ENCODE measurements at regions not wholly inside any gene's neighbourhood (a gene's known extent, or its start where the extent isn't known, plus 50 kb on each side); places are given as distances from the start of the nearest gene placed in this dataset.

- DNase-seq (ENCODE audit: insufficient read length, low spot score), result no peak
- FAIRE-seq, result no peak
- no peak for TF ChIP-seq POLR2A (IDR thresholded peaks at IDR 0.05; ENCODE audit: low read depth, low read length)
Observed at GRCh38 chr3:110031975-110032374, 694.6 kb upstream of the DPPA4 start.

GRCh38 chr3:110059431-110059830 is 722.1 kb upstream of the DPPA4 start:
- TF ChIP-seq POLR2A (IDR thresholded peaks at IDR 0.05; ENCODE audit: low read depth, low read length), result no peak
- no peak for FAIRE-seq
- no peak for DNase-seq (ENCODE audit: insufficient read length, low spot score)

DNA sequence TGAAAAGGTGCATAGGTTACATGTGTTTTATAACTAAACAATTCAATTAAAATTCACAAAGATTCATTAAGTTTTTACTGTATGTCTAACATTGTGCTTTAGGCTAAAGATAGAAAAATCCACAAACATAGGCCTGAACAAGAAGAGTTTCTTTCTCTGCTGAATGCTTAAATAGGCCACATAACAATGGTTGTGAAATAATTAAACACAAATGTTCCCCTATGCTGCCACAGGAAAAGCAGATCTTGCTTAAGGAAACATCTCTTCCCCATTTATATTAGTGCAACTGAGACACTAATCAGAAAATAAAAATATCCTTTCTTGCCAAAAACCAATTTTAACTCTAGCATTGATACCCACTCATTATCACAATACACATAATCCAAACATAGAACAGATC is 725.4 kb upstream of the DPPA4 start:
- DNase-seq (ENCODE audit: insufficient read length, low spot score), result no peak
- TF ChIP-seq POLR2A (IDR thresholded peaks at IDR 0.05; ENCODE audit: low read depth, low read length), result no peak
- FAIRE-seq, result no peak

DNA sequence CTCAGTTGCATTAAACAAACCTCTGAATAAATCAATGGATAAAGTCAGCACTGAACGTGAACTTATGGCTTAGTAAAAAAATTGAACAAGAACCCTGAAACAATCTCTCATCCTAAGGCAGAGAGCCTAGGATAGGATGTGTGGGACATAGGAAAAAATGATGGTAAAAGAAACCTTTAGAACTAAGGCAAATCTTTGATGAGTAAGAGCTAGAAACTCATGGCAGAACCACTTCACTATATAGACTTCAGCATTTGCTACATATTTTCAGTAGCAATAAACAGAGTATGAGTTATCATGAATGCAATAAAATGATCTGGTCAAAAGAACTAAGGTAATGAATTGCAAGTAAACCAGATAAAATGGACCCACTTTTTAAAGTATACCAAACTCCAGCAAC is 725.8 kb upstream of the DPPA4 start:
- no peak for TF ChIP-seq POLR2A (IDR thresholded peaks at IDR 0.05; ENCODE audit: low read depth, low read length)
- no peak for FAIRE-seq
- DNase-seq (ENCODE audit: insufficient read length, low spot score), result no peak

GRCh38 chr3:110066206-110066605 is 728.9 kb upstream of the DPPA4 start:
- no peak for FAIRE-seq
- no peak for DNase-seq (ENCODE audit: insufficient read length, low spot score)
- TF ChIP-seq POLR2A (IDR thresholded peaks at IDR 0.05; ENCODE audit: low read depth, low read length), result no peak

DNA sequence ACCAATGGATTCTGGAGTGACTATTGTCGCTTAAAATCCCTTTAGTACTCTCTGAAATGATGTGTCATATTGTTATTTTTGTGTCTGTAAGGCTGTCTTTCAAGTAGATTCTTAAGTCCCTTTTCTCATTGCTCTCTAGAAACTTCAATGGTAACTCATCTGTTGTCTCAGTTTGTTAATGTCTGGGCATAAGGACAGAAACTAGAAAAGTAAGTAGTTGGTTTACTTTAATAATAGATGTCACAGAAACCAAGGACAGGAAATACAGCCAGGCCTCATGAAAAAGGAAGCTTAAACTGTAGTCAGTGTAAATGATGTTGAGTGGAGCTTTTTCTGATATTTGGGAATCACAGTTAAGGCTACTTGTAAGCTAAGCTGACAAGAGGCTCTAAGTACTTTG is 730.2 kb upstream of the DPPA4 start:
- no peak for TF ChIP-seq POLR2A (IDR thresholded peaks at IDR 0.05; ENCODE audit: low read depth, low read length)
- no peak for FAIRE-seq
- DNase-seq (ENCODE audit: insufficient read length, low spot score), result no peak

GRCh38 chr3:110069761-110070160 is 732.4 kb upstream of the DPPA4 start:
- DNase-seq (ENCODE audit: insufficient read length, low spot score), result no peak
- TF ChIP-seq POLR2A (IDR thresholded peaks at IDR 0.05; ENCODE audit: low read depth, low read length), result no peak
- FAIRE-seq, result no peak

- DNase-seq (ENCODE audit: insufficient read length, low spot score) (no peak), FAIRE-seq (no peak)
- TF ChIP-seq POLR2A (IDR thresholded peaks at IDR 0.05; ENCODE audit: low read depth, low read length), result no peak
Observed at GRCh38 chr3:110070161-110070916, 733.0 kb upstream of the DPPA4 start.

GRCh38 chr3:110074095-110074494 is 736.7 kb upstream of the DPPA4 start:
- FAIRE-seq, result no peak
- no peak for TF ChIP-seq POLR2A (IDR thresholded peaks at IDR 0.05; ENCODE audit: low read depth, low read length)
- no peak for DNase-seq (ENCODE audit: insufficient read length, low spot score)

DNA sequence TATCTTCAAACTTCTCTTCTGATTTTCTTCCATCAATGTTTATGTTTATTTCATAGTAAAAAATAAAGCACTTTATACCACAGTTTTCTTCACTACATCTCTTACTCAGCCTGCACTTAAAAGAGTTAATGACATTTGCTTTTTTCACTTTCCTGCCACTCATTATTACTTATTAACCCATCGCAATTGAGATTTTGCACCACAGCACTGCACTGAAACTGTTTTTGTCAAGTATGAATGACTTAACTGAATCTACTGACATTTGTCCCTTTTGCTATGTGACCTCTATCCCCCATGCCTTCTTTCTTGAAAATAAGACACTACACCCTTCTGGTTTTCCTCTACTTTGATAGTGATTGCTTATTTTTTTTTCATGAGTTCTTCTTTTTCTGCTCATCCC is 739.7 kb upstream of the DPPA4 start:
- TF ChIP-seq POLR2A (IDR thresholded peaks at IDR 0.05; ENCODE audit: low read depth, low read length), result no peak
- DNase-seq (ENCODE audit: insufficient read length, low spot score), result no peak
- FAIRE-seq, result no peak

DNA sequence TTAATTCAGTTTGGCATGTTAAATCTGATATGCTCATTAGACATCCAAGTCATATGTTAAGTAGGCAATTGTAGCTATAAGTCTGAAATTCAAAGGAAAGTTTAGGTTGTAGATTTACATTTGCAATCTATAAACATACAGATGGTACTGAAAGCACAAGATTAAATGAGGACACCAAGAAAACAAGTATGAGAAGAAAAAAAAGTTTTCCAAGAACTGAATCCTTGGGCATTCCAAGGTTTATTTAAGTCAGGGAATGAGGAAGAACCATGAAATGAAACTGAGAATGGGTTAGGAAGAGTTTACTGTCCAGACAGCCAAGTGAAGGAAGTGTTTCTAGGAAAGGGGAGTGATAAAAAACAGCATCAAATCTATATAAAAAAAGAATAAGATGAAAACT is 756.1 kb upstream of the DPPA4 start:
- DNase-seq (ENCODE audit: insufficient read length, low spot score), result no peak
- FAIRE-seq, result no peak
- no peak for TF ChIP-seq POLR2A (IDR thresholded peaks at IDR 0.05; ENCODE audit: low read depth, low read length)

DNA sequence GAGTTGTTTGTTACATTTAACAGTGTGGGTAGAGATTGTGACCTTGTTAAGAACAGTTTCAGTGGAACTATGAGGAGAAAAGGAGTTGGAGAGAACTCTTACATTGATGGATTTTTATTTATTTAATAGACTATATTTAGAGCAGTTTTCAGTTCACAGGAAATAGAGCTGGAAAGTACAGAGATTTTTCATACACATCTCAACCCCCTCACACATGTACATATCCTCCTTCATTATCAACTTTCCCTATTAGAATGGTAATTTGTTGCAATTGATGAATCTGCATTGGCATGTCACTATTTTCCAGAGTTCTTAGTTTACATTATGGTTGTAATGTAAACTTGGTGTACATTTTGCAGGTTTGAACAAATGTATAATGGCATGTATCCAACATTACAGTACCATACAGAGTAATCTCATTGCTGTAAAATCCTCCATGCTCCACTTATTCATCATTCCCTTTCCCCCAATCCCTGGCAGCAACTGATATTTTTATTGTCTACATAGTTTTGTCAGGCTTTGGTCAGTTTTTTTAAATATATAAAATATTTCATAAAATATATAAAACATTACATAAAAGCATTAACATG is 756.6 kb upstream of the DPPA4 start:
- FAIRE-seq, result no peak
- no peak for TF ChIP-seq POLR2A (IDR thresholded peaks at IDR 0.05; ENCODE audit: low read depth, low read length)
- no peak for DNase-seq (ENCODE audit: insufficient read length, low spot score)

DNA sequence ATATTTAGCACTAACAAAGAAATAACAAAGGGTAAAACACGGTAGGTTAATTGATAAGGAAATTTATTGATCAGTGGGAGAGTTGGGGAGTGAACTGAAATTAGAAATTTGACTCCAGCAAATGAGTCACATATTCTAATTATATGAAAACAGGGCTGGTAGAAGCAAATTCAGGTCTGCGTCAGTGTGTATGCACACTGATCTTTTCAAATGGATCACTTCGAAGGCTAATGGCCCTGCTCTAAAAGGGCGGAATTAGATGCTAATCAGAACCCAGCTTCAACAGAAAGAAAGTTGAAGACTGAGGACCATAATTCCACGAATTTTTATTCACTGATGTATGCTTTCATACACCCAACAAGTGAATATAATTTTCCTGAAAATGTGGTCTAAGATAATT is 762.4 kb upstream of the DPPA4 start:
- no peak for DNase-seq (ENCODE audit: insufficient read length, low spot score)
- no peak for TF ChIP-seq POLR2A (IDR thresholded peaks at IDR 0.05; ENCODE audit: low read depth, low read length)
- no peak for FAIRE-seq

DNA sequence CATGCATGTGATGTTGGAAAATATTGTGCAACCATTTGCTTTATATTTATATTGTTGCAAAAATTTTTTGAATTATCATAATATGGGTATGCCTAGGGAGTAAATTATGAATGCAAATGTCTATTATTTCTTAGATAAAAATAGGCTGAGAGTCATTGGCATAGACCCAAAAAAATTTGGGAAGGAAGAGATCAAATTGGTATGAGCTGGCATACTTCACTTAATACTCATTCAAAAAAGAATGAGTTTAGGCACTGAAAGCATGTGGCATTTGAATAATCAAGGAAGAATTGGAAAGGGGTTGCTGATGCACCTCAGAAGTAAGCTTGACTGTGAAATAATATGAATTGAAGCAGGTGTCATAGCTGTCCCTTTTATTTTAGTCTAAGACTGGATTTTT is 764.0 kb upstream of the DPPA4 start:
- no peak for FAIRE-seq

DNA sequence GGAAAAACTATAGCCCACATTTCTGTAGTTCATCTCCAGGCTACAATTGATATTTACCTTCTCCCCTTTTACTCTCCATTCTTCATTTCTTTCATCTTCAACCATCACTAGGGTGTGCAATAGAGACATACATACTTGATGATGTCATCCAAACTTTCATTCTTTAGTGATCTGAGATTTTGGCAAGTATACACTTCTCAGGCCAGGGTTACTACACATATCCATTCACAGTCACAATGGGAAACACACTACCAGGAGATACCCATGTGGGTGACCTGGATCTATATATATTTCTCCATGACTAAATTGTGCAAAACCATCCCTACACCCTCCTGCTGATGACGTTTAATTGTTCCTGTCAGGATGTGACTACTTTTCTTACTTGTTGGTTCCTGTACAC is 769.5 kb upstream of the DPPA4 start:
- DNase-seq (ENCODE audit: insufficient read length, low spot score) (no peak), FAIRE-seq (no peak)
- no peak for TF ChIP-seq POLR2A (IDR thresholded peaks at IDR 0.05; ENCODE audit: low read depth, low read length)

More for the DNA sequence above, 764.0 kb upstream of the DPPA4 start:
- DNase-seq (ENCODE audit: insufficient read length, low spot score), result no peak
- no peak for TF ChIP-seq POLR2A (IDR thresholded peaks at IDR 0.05; ENCODE audit: low read depth, low read length)

Data from H54 (cell line).